ENCODE measurements at regions not wholly inside any gene's neighbourhood (a gene's known extent, or its start where the extent isn't known, plus 50 kb on each side); places are given as distances from the start of the nearest gene placed in this dataset.

- no peak for DNase-seq
These were observed 115.8 kb upstream of the IQCM start for GRCh38 chr4:149931431-149931830.

- DNase-seq: no peak
These were observed 116.5 kb upstream of the IQCM start for GRCh38 chr4:149932188-149932587.

GRCh38 chr4:149933120-149933519 lies 117.5 kb upstream of the IQCM start:
- DNase-seq: no peak

- no peak for DNase-seq
These were observed 118.2 kb upstream of the IQCM start for GRCh38 chr4:149933883-149934282.

GRCh38 chr4:149949381-149949780 lies 128.9 kb upstream of the DCLK2 start:
- no peak for DNase-seq

- DNase-seq: no peak
These were observed 126.9 kb upstream of the DCLK2 start for GRCh38 chr4:149951152-149951900.

GRCh38 chr4:149952101-149952500 lies 126.1 kb upstream of the DCLK2 start:
- DNase-seq: no peak

- no peak for DNase-seq
These were observed 125.5 kb upstream of the DCLK2 start for GRCh38 chr4:149952716-149953115.

- no peak for DNase-seq
These were observed 122.4 kb upstream of the DCLK2 start for GRCh38 chr4:149955780-149956390.

GRCh38 chr4:149956678-149957077 lies 121.6 kb upstream of the DCLK2 start:
- no peak for DNase-seq

- no peak for DNase-seq
These were observed 116.2 kb upstream of the DCLK2 start for GRCh38 chr4:149961876-149962597.

GRCh38 chr4:149964001-149964796 lies 114.0 kb upstream of the DCLK2 start:
- DNase-seq: no peak

GRCh38 chr4:149965206-149965605 lies 113.0 kb upstream of the DCLK2 start:
- DNase-seq: no peak

GRCh38 chr4:149972407-149972806 lies 105.8 kb upstream of the DCLK2 start:
- no peak for DNase-seq

GRCh38 chr4:149973181-149973580 lies 105.1 kb upstream of the DCLK2 start:
- DNase-seq: no peak

GRCh38 chr4:149975172-149975571 lies 103.1 kb upstream of the DCLK2 start:
- DNase-seq: no peak

- DNase-seq: no peak
These were observed 98.0 kb upstream of the DCLK2 start for GRCh38 chr4:149980121-149980682.

- peak; percentile 63 for DNase-seq
These were observed 97.3 kb upstream of the DCLK2 start for GRCh38 chr4:149980941-149981340.

GRCh38 chr4:149983401-149983800 lies 94.8 kb upstream of the DCLK2 start:
- DNase-seq: no peak

- DNase-seq: no peak
These were observed 94.3 kb upstream of the DCLK2 start for GRCh38 chr4:149983931-149984330.

- DNase-seq: no peak
These were observed 92.3 kb upstream of the DCLK2 start for GRCh38 chr4:149985981-149986380.

- DNase-seq: no peak
These were observed 91.3 kb upstream of the DCLK2 start for GRCh38 chr4:149986917-149987316.
